HCT116 (cell line): ENCODE measurements at regions not wholly inside any gene's neighbourhood (a gene's known extent, or its start where the extent isn't known, plus 50 kb on each side); places are given as distances from the start of the nearest gene placed in this dataset.

Experiments
- ATAC-seq: fragments of 200-7000 bp; cut with Tn5 transposase; 2 replicates; pipeline ENCODE4 v1.9.1; 2020; ENCODE audit warnings: mild to moderate bottlenecking, moderate library complexity
- BruUV-seq: library from RNA; stranded (reverse); fragments of 400-500 nt; replicated peaks from 2 replicates; lab custom pipeline; 2021; lab: Mats Ljungman, UMichigan
- CTCF ChIA-PET: fragments of 300-600 bp; sonication (Branson Sonifier 250); formaldehyde crosslinking; loops from one replicate; lab custom pipeline; 2021; ENCODE audit warnings: antibody characterized with exemption; lab: Charles Lee
- POLR2A ChIA-PET: fragments of 300-600, 350-600 bp; sonication (Branson Sonifier 250); formaldehyde crosslinking; loops from one replicate; lab custom pipeline; 2021; ENCODE audit warnings: antibody characterized with exemption; lab: Charles Lee
- RAD21 ChIA-PET, 2 experiments: fragments of 300-600 bp; sonication (Branson Sonifier 250); formaldehyde crosslinking; loops; one replicate each; lab custom pipeline; 2023; ENCODE audit warnings: low total read pairs in 2 of 2; ENCODE audit not compliant: uncharacterized antibody in 2 of 2, unreplicated experiment in 2 of 2, low non-redundant PET in 1 of 2; lab: Charles Lee
- DNase-seq: peaks from one replicate; pipeline ENCODE4 v3.0.0-alpha.2; 2010; ENCODE audit warnings: low read depth, low spot score
- H2AFZ ChIP-seq: fragments of 200-600 bp; shearing (Covaris generic), sonication (generic); 2 replicates; pipeline ENCODE4 v1.6.1; 2017; ENCODE audit warnings: low read depth, mixed run types, mixed read lengths, antibody characterized with exemption, low read length; ENCODE audit not compliant: poor library complexity, severe bottlenecking
- H3K27ac ChIP-seq: 2 replicates; pipeline ENCODE4 v1.5.1; 2012; ENCODE audit warnings: low read depth, low read length
- H3K27me3 ChIP-seq: fragments of 200-600 bp; sonication (generic); 2 replicates; pipeline ENCODE4 v1.6.1; 2016; ENCODE audit warnings: mixed run types, low read length, mixed read lengths; ENCODE audit not compliant: insufficient read depth
- H3K36me3 ChIP-seq, 2 experiments: fragments of 200-500 bp in 1 of 2; fragments of 200-600 bp in 1 of 2; sonication (Bioruptor generic) in 1 of 2; sonication (generic) in 1 of 2; 2 replicates each; pipeline versions ENCODE4 v1.5.1 to v1.6.1; 2014 to 2016; ENCODE audit warnings: low read length in 2 of 2, inconsistent platforms in 1 of 2, mixed read lengths in 1 of 2, mixed run types in 1 of 2; ENCODE audit not compliant: insufficient read depth in 2 of 2, control insufficient read depth in 1 of 2
- H3K4me1 ChIP-seq, 2 experiments: fragments of 200-600 bp in 1 of 2; sonication (generic) in 1 of 2; 2 replicates each; pipeline versions ENCODE4 v1.5.1 to v1.6.1; 2012 to 2017; ENCODE audit warnings: low read length in 2 of 2, inconsistent platforms in 1 of 2, mild to moderate bottlenecking in 1 of 2, mixed read lengths in 1 of 2, mixed run types in 1 of 2, moderate library complexity in 1 of 2; ENCODE audit not compliant: insufficient read depth in 2 of 2, control insufficient read depth in 1 of 2
- H3K4me2 ChIP-seq: fragments of 200-600 bp; sonication (generic); 2 replicates; pipeline ENCODE4 v1.6.1; 2017; ENCODE audit warnings: mixed run types, low read length, mixed read lengths
- H3K4me3 ChIP-seq, 2 experiments: fragments of 200-600 bp in 1 of 2; sonication (generic) in 1 of 2; replicated peaks in 1 of 2; 2 replicates each; pipeline ENCODE4 v1.5.1; 2011 to 2016; ENCODE audit warnings: low read length in 2 of 2, control low read depth in 1 of 2, low read depth in 1 of 2, mild to moderate bottlenecking in 1 of 2, mixed read lengths in 1 of 2, mixed run types in 1 of 2
- H3K79me2 ChIP-seq: fragments of 200-600 bp; sonication (generic); 2 replicates; pipeline ENCODE4 v1.6.1; 2017; ENCODE audit warnings: mild to moderate bottlenecking, mixed run types, low read length, moderate library complexity, mixed read lengths; ENCODE audit not compliant: insufficient read depth
- H3K9ac ChIP-seq: fragments of 200-600 bp; sonication (generic); 2 replicates; pipeline ENCODE4 v1.6.1; 2016; ENCODE audit warnings: low read length, mixed read lengths
- H3K9me2 ChIP-seq: fragments of 200-600 bp; sonication (generic), shearing (Covaris generic); 2 replicates; pipeline ENCODE4 v1.6.1; 2017; ENCODE audit warnings: mixed run types, mild to moderate bottlenecking, moderate library complexity; ENCODE audit not compliant: insufficient read depth
- H3K9me3 ChIP-seq, 2 experiments: fragments of 200-500 bp in 1 of 2; fragments of 200-600 bp in 1 of 2; sonication (Bioruptor generic) in 1 of 2; sonication (generic) in 1 of 2; 2 replicates each; pipeline ENCODE4 v1.6.1; 2014 to 2017; ENCODE audit warnings: low read length in 2 of 2, mixed read lengths in 2 of 2, inconsistent platforms in 1 of 2, low read depth in 1 of 2, mild to moderate bottlenecking in 1 of 2, mixed run types in 1 of 2, moderate library complexity in 1 of 2; ENCODE audit not compliant: control insufficient read depth in 1 of 2, insufficient read depth in 1 of 2
- H4K20me1 ChIP-seq: fragments of 200-600 bp; sonication (generic), shearing (Covaris generic); 2 replicates; pipeline ENCODE4 v1.6.1; 2017; ENCODE audit warnings: mixed run types, mild to moderate bottlenecking, moderate library complexity; ENCODE audit not compliant: insufficient read depth
- CBX3 ChIP-seq: IDR thresholded peaks from 2 replicates; pipeline ENCODE4 v1.6.1; 2012; ENCODE audit warnings: low read depth
- CEBPB ChIP-seq: IDR thresholded peaks from 2 replicates; pipeline ENCODE4 v1.6.1; 2012; ENCODE audit warnings: low read depth
- ELF1 ChIP-seq: IDR thresholded peaks from 2 replicates; pipeline ENCODE4 v1.6.1; 2012; ENCODE audit warnings: low read depth, borderline replicate concordance
- EZH2phosphoT487 ChIP-seq: fragments of 200-600 bp; IDR thresholded peaks from 2 replicates; pipeline ENCODE4 v1.6.1; 2018; ENCODE audit warnings: antibody characterized with exemption, borderline replicate concordance
- FOSL1 ChIP-seq: IDR thresholded peaks from 2 replicates; pipeline ENCODE4 v1.6.1; 2012; ENCODE audit warnings: low read depth
- POLR2A ChIP-seq: IDR thresholded peaks from 2 replicates; pipeline ENCODE4 v1.7.0; 2011; ENCODE audit warnings: borderline replicate concordance; ENCODE audit not compliant: insufficient read depth, insufficient read length; ENCODE audit errors: extremely low read depth
- SP1 ChIP-seq: IDR thresholded peaks from 2 replicates; pipeline ENCODE4 v1.6.1; 2012; ENCODE audit warnings: low read depth
- SRF ChIP-seq: IDR thresholded peaks from 2 replicates; pipeline ENCODE4 v1.6.1; 2012; ENCODE audit warnings: low read depth
- ZFX ChIP-seq: fragments of 450-650 bp; IDR thresholded peaks from 2 replicates; pipeline ENCODE4 v1.6.1; 2017
- ZNF274 ChIP-seq: fragments of 200-500 bp; sonication (Bioruptor generic); IDR thresholded peaks from 2 replicates; pipeline ENCODE4 v1.6.1; 2014; ENCODE audit warnings: mild to moderate bottlenecking, low read depth, low read length, inconsistent platforms
- intact Hi-C: fragments of 100-400 bp; cut with micrococcal nuclease; formaldehyde crosslinking; loops from 2 replicates; pipeline ENCODE4 v1.10.0; 2022
- TF ChIP-seq, protein P1 (sequence below): IDR thresholded peaks from 2 replicates; pipeline ENCODE4 v1.6.1; 2012; ENCODE audit warnings: low read depth

DNA sequence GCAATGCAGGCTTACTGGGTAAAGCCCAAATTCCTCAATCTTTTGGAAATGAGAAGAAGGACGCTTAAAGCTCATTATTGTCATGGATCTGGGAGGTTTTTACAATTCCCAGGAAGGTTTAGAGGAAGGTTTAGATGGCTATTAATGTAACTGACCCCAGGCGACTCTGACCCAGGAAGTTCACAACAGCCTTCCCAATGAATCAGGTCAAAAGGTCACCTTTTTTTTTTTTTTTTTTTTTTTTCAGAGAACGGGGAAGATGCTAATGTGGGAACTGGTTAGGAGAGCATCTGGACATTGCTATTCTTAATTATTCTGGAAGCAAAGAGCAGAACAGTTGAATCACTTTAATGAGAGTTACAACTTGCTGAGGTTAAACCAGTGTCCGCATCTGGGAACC lies 149.9 kb upstream of the ITGB1 start:
- Histone ChIP-seq H2AFZ (no peak overlapping the region), H3K9me2 (no peaks in the 10 kb centered on the region), H3K9me3 (no peaks in the 10 kb centered on the region; a peak in 1 of 4 replicates), H3K79me2 (no peaks in the 10 kb centered on the region), H3K9ac (no peak overlapping the region), H3K4me1 (no peaks in the 10 kb centered on the region), H3K4me2 (no peak overlapping the region), H3K27ac (no peak overlapping the region), H3K36me3 (no peaks in the 10 kb centered on the region), H4K20me1 (no peaks in the 10 kb centered on the region), H3K4me3 (no peak overlapping the region), H3K27me3 (no peaks in the 10 kb centered on the region)
- TF ChIP-seq EZH2phosphoT487 (no peak), CBX3 (no peak), SRF (no peak), ZFX (no peak), ZNF274 (no peak), POLR2A (no peak), ELF1 (no peak), FOSL1 (no peak), CEBPB (no peak), SP1 (no peak)
- TF ChIP-seq, protein P1, sequence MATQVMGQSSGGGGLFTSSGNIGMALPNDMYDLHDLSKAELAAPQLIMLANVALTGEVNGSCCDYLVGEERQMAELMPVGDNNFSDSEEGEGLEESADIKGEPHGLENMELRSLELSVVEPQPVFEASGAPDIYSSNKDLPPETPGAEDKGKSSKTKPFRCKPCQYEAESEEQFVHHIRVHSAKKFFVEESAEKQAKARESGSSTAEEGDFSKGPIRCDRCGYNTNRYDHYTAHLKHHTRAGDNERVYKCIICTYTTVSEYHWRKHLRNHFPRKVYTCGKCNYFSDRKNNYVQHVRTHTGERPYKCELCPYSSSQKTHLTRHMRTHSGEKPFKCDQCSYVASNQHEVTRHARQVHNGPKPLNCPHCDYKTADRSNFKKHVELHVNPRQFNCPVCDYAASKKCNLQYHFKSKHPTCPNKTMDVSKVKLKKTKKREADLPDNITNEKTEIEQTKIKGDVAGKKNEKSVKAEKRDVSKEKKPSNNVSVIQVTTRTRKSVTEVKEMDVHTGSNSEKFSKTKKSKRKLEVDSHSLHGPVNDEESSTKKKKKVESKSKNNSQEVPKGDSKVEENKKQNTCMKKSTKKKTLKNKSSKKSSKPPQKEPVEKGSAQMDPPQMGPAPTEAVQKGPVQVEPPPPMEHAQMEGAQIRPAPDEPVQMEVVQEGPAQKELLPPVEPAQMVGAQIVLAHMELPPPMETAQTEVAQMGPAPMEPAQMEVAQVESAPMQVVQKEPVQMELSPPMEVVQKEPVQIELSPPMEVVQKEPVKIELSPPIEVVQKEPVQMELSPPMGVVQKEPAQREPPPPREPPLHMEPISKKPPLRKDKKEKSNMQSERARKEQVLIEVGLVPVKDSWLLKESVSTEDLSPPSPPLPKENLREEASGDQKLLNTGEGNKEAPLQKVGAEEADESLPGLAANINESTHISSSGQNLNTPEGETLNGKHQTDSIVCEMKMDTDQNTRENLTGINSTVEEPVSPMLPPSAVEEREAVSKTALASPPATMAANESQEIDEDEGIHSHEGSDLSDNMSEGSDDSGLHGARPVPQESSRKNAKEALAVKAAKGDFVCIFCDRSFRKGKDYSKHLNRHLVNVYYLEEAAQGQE, result no peak
- ATAC-seq (no peak), DNase-seq (no peak)
- intact Hi-C loops, result no loop called here
- ChIA-PET RAD21 (no interaction called here), CTCF (no interaction called here), POLR2A (no interaction called here)
- no TSS peak for BruUV-seq
